B cell (primary cell): ENCODE measurements at regions not wholly inside any gene's neighbourhood (a gene's known extent, or its start where the extent isn't known, plus 50 kb on each side); places are given as distances from the start of the nearest gene placed in this dataset.

ENCODE experiments used
- ATAC-seq: fragments of 200-7000 bp; cut with Tn5 transposase; one replicate; pipeline ENCODE4 v1.10.0; 2021; ENCODE audit warnings: low read depth, mild to moderate bottlenecking, moderate number of reproducible peaks, moderate library complexity
- CTCF ChIA-PET: fragments of 350-600 bp; sonication (Branson Sonifier 250); formaldehyde crosslinking; loops from one replicate; lab custom pipeline; 2021; ENCODE audit warnings: antibody characterized with exemption, inconsistent platforms; lab: Charles Lee
- POLR2A ChIA-PET: fragments of 350-600 bp; sonication (Branson Sonifier 250); formaldehyde crosslinking; loops from one replicate; lab custom pipeline; 2021; ENCODE audit warnings: antibody characterized with exemption; lab: Charles Lee
- DNase-seq: peaks from one replicate; pipeline ENCODE4 v3.0.0; 2013
- H2AFZ ChIP-seq: 2 replicates; pipeline ENCODE4 v1.6.1; 2012; ENCODE audit warnings: mild to moderate bottlenecking, low read depth, low read length; ENCODE audit not compliant: insufficient read depth, poor library complexity, severe bottlenecking
- H3K27ac ChIP-seq, 2 donors: 1 replicate in 1 of 2; 2 replicates in 1 of 2; pipeline ENCODE4 v1.5.1; 2012 to 2013; ENCODE audit warnings: low read length in 2 of 2, mild to moderate bottlenecking in 2 of 2, moderate library complexity in 1 of 2
- H3K27me3 ChIP-seq, 4 experiments: fragments of 200-600 bp in 1 of 4; sonication (generic) in 1 of 4; replicated peaks in 1 of 4; 1 replicate in 2 of 4; 2 replicates in 2 of 4; pipeline versions ENCODE4 v1.6.1 to v1.7.0; 2013 to 2016; ENCODE audit warnings: low read length in 3 of 4, mild to moderate bottlenecking in 2 of 4, mixed read lengths in 1 of 4, moderate library complexity in 1 of 4; ENCODE audit not compliant: insufficient read depth in 4 of 4, control insufficient read depth in 3 of 4; ENCODE audit errors: control extremely low read depth in 1 of 4
- H3K36me3 ChIP-seq, 2 experiments: replicated peaks in 1 of 2; 1 replicate in 1 of 2; 2 replicates in 1 of 2; pipeline versions ENCODE4 v1.6.1 to v1.7.1; 2013; ENCODE audit warnings: low read length in 1 of 2; ENCODE audit not compliant: insufficient read depth in 2 of 2, control insufficient read depth in 1 of 2; ENCODE audit errors: control extremely low read depth in 1 of 2, extremely low read depth in 1 of 2
- H3K4me1 ChIP-seq, 2 donors: fragments of 200-600 bp in 1 of 2; sonication (generic) in 1 of 2; 1 replicate in 1 of 2; 2 replicates in 1 of 2; pipeline versions ENCODE4 v1.5.1 to v1.6.1; 2013 to 2017; ENCODE audit warnings: low read length in 2 of 2; ENCODE audit not compliant: control insufficient read depth in 2 of 2, insufficient read depth in 2 of 2
- H3K4me2 ChIP-seq: replicated peaks from 2 replicates; pipeline ENCODE3; 2012; ENCODE audit warnings: mild to moderate bottlenecking, low read depth, low read length; ENCODE audit not compliant: poor library complexity, severe bottlenecking
- H3K4me3 ChIP-seq, 5 experiments: fragments of 200-600 bp in 1 of 5; sonication (generic) in 1 of 5; 1 replicate in 3 of 5; 2 replicates in 2 of 5; pipeline versions ENCODE4 v1.5.1 to v1.7.0; 2011 to 2016; ENCODE audit warnings: low read length in 4 of 5, mild to moderate bottlenecking in 4 of 5, low read depth in 2 of 5, control low read depth in 1 of 5, moderate library complexity in 1 of 5; ENCODE audit not compliant: insufficient read depth in 1 of 5; ENCODE audit errors: control extremely low read depth in 1 of 5, extremely low read depth in 1 of 5
- H3K79me2 ChIP-seq: fragments of 200-600 bp; sonication (generic); one replicate; pipeline ENCODE4 v1.6.0; 2016; ENCODE audit warnings: low read length; ENCODE audit not compliant: control insufficient read depth, insufficient read depth
- H3K9ac ChIP-seq: fragments of 200-600 bp; sonication (generic); 2 replicates; pipeline ENCODE4 v1.6.1; 2017; ENCODE audit warnings: mild to moderate bottlenecking, low read length, moderate library complexity
- H3K9me3 ChIP-seq, 3 donors: one replicate each; pipeline versions ENCODE4 v1.6.1 to v1.7.1; 2013; ENCODE audit warnings: low read length in 2 of 3; ENCODE audit not compliant: control insufficient read depth in 2 of 3, insufficient read depth in 1 of 3; ENCODE audit errors: control extremely low read depth in 1 of 3
- H4K20me1 ChIP-seq: 2 replicates; pipeline ENCODE4 v1.6.0; 2012; ENCODE audit warnings: mild to moderate bottlenecking, low read length; ENCODE audit not compliant: insufficient read depth, control insufficient read depth, poor library complexity, severe bottlenecking
- H3K27ac Mint-ChIP-seq: one replicate; pipeline ENCODE4 v1.8.0; 2021; ENCODE audit warnings: mixed read lengths
- H3K27me3 Mint-ChIP-seq: one replicate; pipeline ENCODE4 v1.8.0; 2021; ENCODE audit warnings: mixed read lengths
- H3K4me1 Mint-ChIP-seq: one replicate; pipeline ENCODE4 v1.8.0; 2021; ENCODE audit warnings: mixed read lengths
- H3K4me3 Mint-ChIP-seq: one replicate; pipeline ENCODE4 v1.8.0; 2021; ENCODE audit warnings: mixed read lengths
- H3K9me3 Mint-ChIP-seq: one replicate; pipeline ENCODE4 v1.8.0; 2022; ENCODE audit warnings: mixed read lengths; ENCODE audit not compliant: insufficient read depth
- EZH2 ChIP-seq: IDR thresholded peaks from 2 replicates; pipeline ENCODE4 v1.6.1; 2012; ENCODE audit warnings: borderline replicate concordance, low read depth, mild to moderate bottlenecking, moderate library complexity, low read length; ENCODE audit not compliant: insufficient read depth, poor library complexity, severe bottlenecking
- whole genome bisulfite sequencing: methylation state at CpG from one replicate; pipeline ENCODE4 v1.1.5; 2013; ENCODE audit warnings: missing lambda C conversion rate; ENCODE audit not compliant: insufficient coverage; 5-methylcytosine and 5-hydroxymethylcytosine counted together
- intact Hi-C: fragments of 100-400 bp; cut with micrococcal nuclease; formaldehyde crosslinking; loops from one replicate; pipeline ENCODE4 v1.10.0; 2022
- TF ChIP-seq, protein P1 (sequence below): fragments of 200-600 bp; IDR thresholded peaks from one replicate; pipeline ENCODE4 v1.8.0; 2022; ENCODE audit warnings: antibody characterized with exemption, mild to moderate bottlenecking

DNA sequence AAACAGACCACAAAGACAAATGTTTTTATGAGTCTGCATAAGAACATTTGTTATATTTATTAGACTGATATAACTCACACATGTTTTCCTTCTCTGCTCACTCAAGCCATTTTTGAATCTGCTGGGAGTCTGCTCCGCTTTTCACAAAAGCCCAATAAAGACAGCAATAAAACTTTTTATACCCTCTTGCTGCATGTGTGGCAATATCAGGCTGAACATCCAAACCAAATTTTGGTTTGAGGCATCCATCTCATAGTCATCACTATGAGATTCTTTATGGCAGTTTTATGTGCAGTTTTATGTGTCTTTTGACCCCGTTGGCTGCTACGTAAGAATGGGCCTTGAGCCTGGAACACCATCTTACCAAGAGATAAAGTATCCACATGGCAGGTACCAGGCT, 1276.8 kb upstream of the ADGRB3 start:
- Histone ChIP-seq H3K27me3 (no peaks in the 10 kb centered on the region), H3K9ac (no peak overlapping the region), H3K4me3 (no peak overlapping the region), H3K36me3 (no peaks in the 10 kb centered on the region), H4K20me1 (no peaks in the 10 kb centered on the region), H3K27ac (no peak overlapping the region), H3K4me2 (no peak overlapping the region), H3K79me2 (no peaks in the 10 kb centered on the region), H3K4me1 (no peaks in the 10 kb centered on the region), H2AFZ (no peak overlapping the region), H3K9me3 (no peaks in the 10 kb centered on the region)
- H3K27me3 Mint-ChIP-seq: no peaks in the 10 kb centered on the region
- no peak for DNase-seq
- POLR2A ChIA-PET: no interaction called here
- H3K4me3 Mint-ChIP-seq: no peak overlapping the region
- ATAC-seq: no peak
- H3K27ac Mint-ChIP-seq: no peak overlapping the region
- intact Hi-C loops: no loop called here
- no peaks in the 10 kb centered on the region for H3K4me1 Mint-ChIP-seq
- TF ChIP-seq EZH2: no peak
- TF ChIP-seq, protein P1, sequence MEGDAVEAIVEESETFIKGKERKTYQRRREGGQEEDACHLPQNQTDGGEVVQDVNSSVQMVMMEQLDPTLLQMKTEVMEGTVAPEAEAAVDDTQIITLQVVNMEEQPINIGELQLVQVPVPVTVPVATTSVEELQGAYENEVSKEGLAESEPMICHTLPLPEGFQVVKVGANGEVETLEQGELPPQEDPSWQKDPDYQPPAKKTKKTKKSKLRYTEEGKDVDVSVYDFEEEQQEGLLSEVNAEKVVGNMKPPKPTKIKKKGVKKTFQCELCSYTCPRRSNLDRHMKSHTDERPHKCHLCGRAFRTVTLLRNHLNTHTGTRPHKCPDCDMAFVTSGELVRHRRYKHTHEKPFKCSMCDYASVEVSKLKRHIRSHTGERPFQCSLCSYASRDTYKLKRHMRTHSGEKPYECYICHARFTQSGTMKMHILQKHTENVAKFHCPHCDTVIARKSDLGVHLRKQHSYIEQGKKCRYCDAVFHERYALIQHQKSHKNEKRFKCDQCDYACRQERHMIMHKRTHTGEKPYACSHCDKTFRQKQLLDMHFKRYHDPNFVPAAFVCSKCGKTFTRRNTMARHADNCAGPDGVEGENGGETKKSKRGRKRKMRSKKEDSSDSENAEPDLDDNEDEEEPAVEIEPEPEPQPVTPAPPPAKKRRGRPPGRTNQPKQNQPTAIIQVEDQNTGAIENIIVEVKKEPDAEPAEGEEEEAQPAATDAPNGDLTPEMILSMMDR: no peak
- H3K9me3 Mint-ChIP-seq: no peaks in the 10 kb centered on the region
- CTCF ChIA-PET: no interaction called here
- WGBS: 87% methylated on average over 3 of the region's 3 CpGs

GRCh38 chr6:67353861-67354260, 1281.2 kb upstream of the ADGRB3 start:
- no peak overlapping the region for H3K4me3 Mint-ChIP-seq
- Histone ChIP-seq H3K9ac (no peak overlapping the region), H3K27me3 (no peaks in the 10 kb centered on the region), H3K4me3 (no peak overlapping the region), H3K79me2 (no peaks in the 10 kb centered on the region), H3K9me3 (no peaks in the 10 kb centered on the region), H2AFZ (no peak overlapping the region), H3K36me3 (no peaks in the 10 kb centered on the region), H3K4me1 (no peaks in the 10 kb centered on the region), H4K20me1 (no peaks in the 10 kb centered on the region), H3K27ac (no peak overlapping the region), H3K4me2 (no peak overlapping the region)
- no peaks in the 10 kb centered on the region for H3K9me3 Mint-ChIP-seq
- no peak overlapping the region for H3K27ac Mint-ChIP-seq
- intact Hi-C loops: no loop called here
- no peaks in the 10 kb centered on the region for H3K4me1 Mint-ChIP-seq
- no peaks in the 10 kb centered on the region for H3K27me3 Mint-ChIP-seq
- 67% methylated on average over 3 of the region's 3 CpGs for WGBS
- POLR2A ChIA-PET: no interaction called here
- TF ChIP-seq EZH2: no peak
- TF ChIP-seq, protein P1: no peak
- CTCF ChIA-PET: no interaction called here
- ATAC-seq: no peak
- DNase-seq: no peak
